ENCODE measurements at regions not wholly inside any gene's neighbourhood (a gene's known extent, or its start where the extent isn't known, plus 50 kb on each side); places are given as distances from the start of the nearest gene placed in this dataset.

DNA sequence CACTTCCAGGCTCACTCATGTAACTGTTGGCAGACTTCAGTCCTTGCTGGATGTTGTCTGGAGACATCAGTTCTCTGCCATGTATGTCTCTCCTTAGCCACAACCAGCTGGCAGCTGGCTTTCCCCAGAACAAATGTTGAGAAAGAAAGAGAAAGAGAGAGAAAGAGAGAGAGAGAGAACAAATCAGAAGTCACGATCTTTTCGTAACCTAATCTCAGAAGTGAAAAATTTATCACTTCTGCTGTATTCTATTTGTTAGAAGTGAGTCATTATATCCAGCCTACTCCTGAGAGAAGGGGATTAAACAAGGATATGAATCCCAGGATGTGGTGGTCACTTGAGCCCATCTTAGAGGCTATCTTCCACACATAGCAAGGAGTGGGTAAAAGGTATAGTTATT lies 101.2 kb downstream of the BTG1 start:
- Mint-ChIP-seq H3K4me3 (no peak overlapping the region), H3K27ac (peak overlapping the region; percentile 52)
- POLR2A ChIA-PET = no interaction called here

DNA sequence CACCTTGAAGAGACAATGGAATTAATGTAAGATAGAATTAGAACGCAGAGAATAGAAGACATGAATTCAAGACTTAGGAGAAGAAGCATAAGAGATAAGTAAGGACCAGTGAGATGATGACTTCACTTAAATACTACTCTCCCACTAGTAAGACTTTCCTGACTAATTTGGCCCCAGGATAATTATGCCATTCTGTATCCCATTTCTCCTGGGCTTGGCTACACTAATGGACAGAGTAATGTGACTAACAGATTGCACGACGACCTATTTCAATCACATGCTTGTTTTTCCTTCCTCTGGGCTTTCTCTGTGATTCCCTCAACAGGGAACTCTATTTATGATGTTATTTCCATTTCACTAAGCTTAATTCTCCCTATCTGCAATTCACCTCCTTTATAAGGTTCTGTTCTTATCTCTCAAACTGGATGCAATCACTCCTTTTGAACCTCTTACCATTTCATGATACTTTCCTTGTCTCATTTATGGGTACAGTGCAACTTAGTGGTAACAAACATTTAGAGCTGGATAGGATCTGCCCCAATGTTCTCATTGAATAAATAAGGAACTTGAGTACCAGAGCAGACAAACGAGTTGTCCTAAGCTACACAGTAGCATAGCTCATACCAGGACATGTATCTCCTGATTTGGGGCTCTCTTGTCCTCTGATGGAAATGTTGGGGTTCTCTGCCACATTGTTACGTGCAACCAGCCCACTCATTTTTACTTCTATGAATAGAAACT lies 102.7 kb downstream of the BTG1 start:
- no peaks in the 10 kb centered on the region for H3K27me3 Mint-ChIP-seq
- POLR2A ChIA-PET = interaction anchor here (0.6 to 1.1 kb wide), 3 partner anchors 102 to 660 kb away, joined by 3 to 4 read pairs (median 3); partner anchors contain the start of genes BTG1 and PLEKHG7
- ATAC-seq (no peak), DNase-seq (no peak)
- peaks cover 15% of the 10 kb centered on the region for H3K36me3 Mint-ChIP-seq (ENCODE audit: low read depth)
- no peak overlapping the region for H3K4me3 Mint-ChIP-seq
- peak overlapping the region; percentile 12 for H3K27ac Mint-ChIP-seq
- H3K4me1 Mint-ChIP-seq (ENCODE audit: low read depth) = peaks cover 78% of the 10 kb centered on the region
- CTCF ChIA-PET = interaction anchor here (0.8 to 1.4 kb wide), 5 partner anchors 11 to 64 kb away, joined by 3 to 4 read pairs (median 3); no protein-coding TSS in a partner anchor
- TF ChIP-seq, protein P1, sequence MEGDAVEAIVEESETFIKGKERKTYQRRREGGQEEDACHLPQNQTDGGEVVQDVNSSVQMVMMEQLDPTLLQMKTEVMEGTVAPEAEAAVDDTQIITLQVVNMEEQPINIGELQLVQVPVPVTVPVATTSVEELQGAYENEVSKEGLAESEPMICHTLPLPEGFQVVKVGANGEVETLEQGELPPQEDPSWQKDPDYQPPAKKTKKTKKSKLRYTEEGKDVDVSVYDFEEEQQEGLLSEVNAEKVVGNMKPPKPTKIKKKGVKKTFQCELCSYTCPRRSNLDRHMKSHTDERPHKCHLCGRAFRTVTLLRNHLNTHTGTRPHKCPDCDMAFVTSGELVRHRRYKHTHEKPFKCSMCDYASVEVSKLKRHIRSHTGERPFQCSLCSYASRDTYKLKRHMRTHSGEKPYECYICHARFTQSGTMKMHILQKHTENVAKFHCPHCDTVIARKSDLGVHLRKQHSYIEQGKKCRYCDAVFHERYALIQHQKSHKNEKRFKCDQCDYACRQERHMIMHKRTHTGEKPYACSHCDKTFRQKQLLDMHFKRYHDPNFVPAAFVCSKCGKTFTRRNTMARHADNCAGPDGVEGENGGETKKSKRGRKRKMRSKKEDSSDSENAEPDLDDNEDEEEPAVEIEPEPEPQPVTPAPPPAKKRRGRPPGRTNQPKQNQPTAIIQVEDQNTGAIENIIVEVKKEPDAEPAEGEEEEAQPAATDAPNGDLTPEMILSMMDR (IDR thresholded peaks at IDR 0.05) = no peak
- H3K9me3 Mint-ChIP-seq = no peaks in the 10 kb centered on the region
- intact Hi-C loops (cut with micrococcal nuclease) = no loop called here

More for the DNA sequence above, 101.2 kb downstream of the BTG1 start:
- H3K36me3 Mint-ChIP-seq (ENCODE audit: low read depth) = peaks cover 20% of the 10 kb centered on the region
- peaks cover 74% of the 10 kb centered on the region for H3K4me1 Mint-ChIP-seq (ENCODE audit: low read depth)
- DNase-seq (no peak), ATAC-seq (no peak)
- intact Hi-C loops (cut with micrococcal nuclease) = no loop called here
- H3K9me3 Mint-ChIP-seq = peaks cover 3% of the 10 kb centered on the region
- H3K27me3 Mint-ChIP-seq = no peaks in the 10 kb centered on the region
- CTCF ChIA-PET = no interaction called here
- TF ChIP-seq, protein P1 (IDR thresholded peaks at IDR 0.05) = no peak

DNA sequence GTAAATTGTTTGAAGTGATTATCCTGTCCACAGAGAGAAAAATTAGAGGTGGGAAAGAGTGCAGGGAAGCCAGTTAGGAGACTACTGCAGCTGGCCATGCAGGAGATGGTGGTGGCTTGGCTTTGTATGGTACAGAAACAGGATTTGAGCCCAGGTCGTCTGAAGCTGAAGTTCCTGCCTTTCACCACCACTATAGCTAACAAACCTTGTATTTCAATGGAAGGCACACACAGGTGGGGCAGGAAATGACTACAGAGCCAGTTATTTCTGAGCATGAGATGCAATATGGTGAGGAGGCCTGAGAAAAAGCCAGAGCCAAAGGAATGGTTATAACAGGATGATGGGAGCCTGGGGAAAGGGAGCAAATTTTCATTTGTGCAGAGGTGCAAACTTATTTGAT lies 103.9 kb downstream of the BTG1 start:
- Mint-ChIP-seq H3K4me1 (ENCODE audit: low read depth) (peaks cover 81% of the 10 kb centered on the region), H3K9me3 (no peaks in the 10 kb centered on the region), H3K27me3 (no peaks in the 10 kb centered on the region), H3K4me3 (no peak overlapping the region), H3K27ac (peak overlapping the region; percentile 60), H3K36me3 (ENCODE audit: low read depth) (peaks cover 15% of the 10 kb centered on the region)
- DNase-seq (no peak), ATAC-seq (peak; percentile 72)
- intact Hi-C loops (cut with micrococcal nuclease) = no loop called here
- TF ChIP-seq, protein P1 (IDR thresholded peaks at IDR 0.05) = no peak
- CTCF ChIA-PET = interaction anchor here (0.8 to 1.9 kb wide), 6 partner anchors 9 to 65 kb away, joined by 3 to 9 read pairs (median 4); no protein-coding TSS in a partner anchor
- POLR2A ChIA-PET = interaction anchor here (0.7 to 1.5 kb wide), 4 partner anchors 11 to 305 kb away, joined by 3 to 5 read pairs (median 4); partner anchors contain the start of gene BTG1

DNA sequence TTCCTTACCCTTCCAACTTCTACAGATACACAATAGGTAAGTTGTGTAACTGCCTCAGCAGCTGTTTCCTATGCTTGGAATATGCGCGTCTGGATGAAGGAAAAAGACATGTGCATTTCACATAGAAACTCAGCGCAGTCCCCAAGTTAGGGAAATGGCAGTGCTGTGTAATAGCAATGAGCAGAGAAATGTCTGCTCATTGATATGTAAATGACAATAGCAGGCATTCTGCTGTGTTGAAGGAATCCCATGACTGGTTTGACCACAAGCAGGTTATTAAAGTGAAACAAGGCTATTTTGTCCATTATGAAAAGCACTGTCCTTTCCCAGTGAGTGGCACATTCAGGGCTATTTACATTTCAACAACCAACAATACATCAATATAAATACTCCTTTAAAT lies 106.6 kb downstream of the BTG1 start:
- DNase-seq (no peak), ATAC-seq (no peak)
- H3K9me3 Mint-ChIP-seq = no peaks in the 10 kb centered on the region
- H3K4me3 Mint-ChIP-seq = no peak overlapping the region
- H3K4me1 Mint-ChIP-seq (ENCODE audit: low read depth) = peaks cover 77% of the 10 kb centered on the region
- no peaks in the 10 kb centered on the region for H3K27me3 Mint-ChIP-seq
- intact Hi-C loops (cut with micrococcal nuclease) = loop anchor here (5.0 kb wide), 2 partner anchors 43 to 98 kb away; no protein-coding TSS in a partner anchor
- TF ChIP-seq, protein P1 (IDR thresholded peaks at IDR 0.05) = no peak
- POLR2A ChIA-PET = interaction anchor here (1.1 kb wide), 1 partner anchor 103 kb away, joined by 3 read pairs; no protein-coding TSS in a partner anchor
- CTCF ChIA-PET = interaction anchor here (1.1 to 1.5 kb wide), 2 partner anchors 9 to 11 kb away, joined by 4 read pairs; no protein-coding TSS in a partner anchor
- no peak overlapping the region for H3K27ac Mint-ChIP-seq
- H3K36me3 Mint-ChIP-seq (ENCODE audit: low read depth) = peaks cover 3% of the 10 kb centered on the region

DNA sequence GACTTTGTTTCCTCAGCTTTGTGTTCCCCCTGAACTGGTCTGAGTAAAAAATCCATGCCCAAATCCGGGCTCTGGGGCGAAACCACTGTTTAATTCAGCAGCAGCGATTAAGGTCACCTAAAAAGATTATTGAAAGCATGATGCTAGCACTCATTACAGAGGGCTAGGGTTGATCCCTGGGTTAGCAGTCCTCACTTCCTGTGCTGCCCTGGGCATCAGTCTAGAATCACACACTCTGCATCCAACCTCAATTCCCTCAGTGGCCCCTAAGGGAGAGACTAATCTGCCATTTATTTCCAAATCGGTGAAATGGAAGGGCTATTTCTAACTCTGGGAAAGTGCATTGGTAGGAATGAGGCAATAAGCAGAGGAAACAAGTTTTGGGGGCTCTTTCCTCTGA lies 107.2 kb downstream of the BTG1 start:
- ATAC-seq (no peak), DNase-seq (no peak)
- ChIA-PET CTCF (no interaction called here), POLR2A (no interaction called here)
- Mint-ChIP-seq H3K27me3 (no peaks in the 10 kb centered on the region), H3K27ac (peak overlapping the region; percentile 29), H3K36me3 (ENCODE audit: low read depth) (peaks cover 3% of the 10 kb centered on the region), H3K4me3 (no peak overlapping the region), H3K4me1 (ENCODE audit: low read depth) (peaks cover 79% of the 10 kb centered on the region), H3K9me3 (peaks cover 2% of the 10 kb centered on the region)
- intact Hi-C loops (cut with micrococcal nuclease) = loop anchor here (5.0 kb wide), 2 partner anchors 44 to 99 kb away; no protein-coding TSS in a partner anchor
- TF ChIP-seq, protein P1 (IDR thresholded peaks at IDR 0.05) = no peak

Data from activated CD8-positive, alpha-beta T cell treated with anti-CD3 and anti-CD28 coated beads for 36 hours (primary cell).